LoVo (cell line): ENCODE measurements at regions not wholly inside any gene's neighbourhood (a gene's known extent, or its start where the extent isn't known, plus 50 kb on each side); places are given as distances from the start of the nearest gene placed in this dataset.
A peak's percentile ranks its signal among the peaks of the same experiment; 100 is the strongest.
"Not testable (repeated sequence)": the region's sequence is repeated elsewhere in the genome, so short reads cannot be mapped to it uniquely, and the experiment has no call there.

Source experiments
- DNase-seq: peaks from one replicate; pipeline ENCODE4 v3.0.0-alpha.2; 2016; ENCODE audit warnings: low spot score

DNA sequence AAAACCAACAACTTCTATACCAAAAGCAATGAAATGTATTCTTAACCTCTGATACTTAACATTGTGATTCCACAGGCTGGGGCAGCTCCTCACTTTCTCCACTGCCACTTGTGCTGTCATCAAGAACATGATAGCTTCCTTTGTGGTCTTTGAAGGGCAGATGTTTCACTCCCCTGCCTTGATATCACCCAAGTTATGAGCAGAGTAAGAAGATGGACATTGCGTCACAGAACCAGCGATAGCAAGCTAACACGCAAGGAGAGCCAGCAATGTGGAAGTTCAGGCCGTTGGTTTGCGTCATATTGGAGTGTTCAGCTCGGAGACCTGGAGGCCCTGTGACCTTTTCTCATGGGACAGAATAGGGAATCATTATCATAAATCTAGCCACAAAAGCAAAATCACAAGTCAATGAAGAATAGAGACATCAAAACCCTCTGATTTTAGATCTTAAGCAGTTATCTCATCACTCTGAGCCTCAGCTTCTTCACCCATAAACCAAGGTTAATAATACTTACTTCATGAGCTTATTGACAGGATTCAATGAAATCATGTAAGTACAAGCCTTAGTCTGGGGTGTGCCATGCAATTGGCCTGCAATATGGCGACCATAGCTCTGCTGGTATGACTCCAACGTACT lies 183.8 kb upstream of the THBS1 start:
- no peak for DNase-seq

DNA sequence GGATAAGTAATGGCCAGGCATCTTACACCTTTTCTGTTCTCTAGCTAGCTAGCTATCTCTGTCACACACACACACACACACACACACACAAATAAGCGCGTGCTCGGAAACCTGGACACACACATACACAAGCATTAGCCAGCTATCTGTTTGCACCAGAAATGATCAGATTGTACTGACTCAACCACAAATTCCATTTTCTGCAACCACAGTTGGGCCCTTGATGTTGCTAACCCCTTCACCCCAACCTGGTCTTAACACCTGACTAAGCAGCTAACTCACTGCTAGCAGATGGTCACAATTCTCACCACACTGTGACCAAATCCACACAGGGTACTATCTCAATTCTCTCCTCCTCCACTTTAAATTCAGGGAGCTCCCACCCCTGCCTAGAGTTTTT lies 183.0 kb upstream of the THBS1 start:
- no peak for DNase-seq

DNA sequence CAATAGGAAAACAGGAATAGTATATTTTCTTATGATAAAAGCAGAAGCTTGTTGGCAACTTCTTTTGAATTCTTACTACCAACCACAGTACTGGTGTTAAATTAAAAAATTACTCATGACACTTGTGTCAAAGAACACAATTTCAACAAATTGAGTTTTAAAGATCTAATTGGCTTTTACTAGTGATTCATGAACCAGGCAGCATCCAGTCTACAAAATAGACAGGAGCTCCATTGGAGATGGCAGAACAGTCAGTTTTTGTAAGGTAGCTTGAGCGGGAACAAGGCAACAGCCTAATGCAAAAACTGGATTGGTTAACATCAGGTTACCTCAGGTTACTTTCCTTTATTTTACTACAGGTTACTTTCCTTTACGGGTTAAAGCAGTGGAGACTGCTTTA lies 181.3 kb upstream of the THBS1 start:
- DNase-seq: no peak

DNA sequence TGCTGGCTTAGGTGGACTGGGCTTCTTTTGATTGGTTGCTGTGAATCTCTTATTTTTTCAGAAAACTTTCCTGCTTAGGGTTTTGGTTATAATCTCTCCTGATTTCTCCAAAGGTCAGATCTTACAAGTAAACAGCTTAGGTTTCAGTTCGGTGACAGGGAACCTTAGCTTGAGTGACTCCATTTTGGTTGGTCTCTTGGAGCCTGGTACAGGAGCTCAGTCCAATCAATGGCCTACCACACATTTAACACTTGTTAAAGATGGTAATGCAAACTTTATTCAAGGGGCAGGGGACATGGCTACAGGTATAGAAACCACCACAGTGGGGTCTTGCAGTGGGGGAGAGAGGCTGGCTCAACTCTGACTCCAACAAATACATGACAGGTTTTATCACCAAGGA lies 180.9 kb upstream of the THBS1 start:
- no peak for DNase-seq

- DNase-seq: no peak
These were observed 179.9 kb upstream of the THBS1 start for GRCh38 chr15:39400821-39401550.

DNA sequence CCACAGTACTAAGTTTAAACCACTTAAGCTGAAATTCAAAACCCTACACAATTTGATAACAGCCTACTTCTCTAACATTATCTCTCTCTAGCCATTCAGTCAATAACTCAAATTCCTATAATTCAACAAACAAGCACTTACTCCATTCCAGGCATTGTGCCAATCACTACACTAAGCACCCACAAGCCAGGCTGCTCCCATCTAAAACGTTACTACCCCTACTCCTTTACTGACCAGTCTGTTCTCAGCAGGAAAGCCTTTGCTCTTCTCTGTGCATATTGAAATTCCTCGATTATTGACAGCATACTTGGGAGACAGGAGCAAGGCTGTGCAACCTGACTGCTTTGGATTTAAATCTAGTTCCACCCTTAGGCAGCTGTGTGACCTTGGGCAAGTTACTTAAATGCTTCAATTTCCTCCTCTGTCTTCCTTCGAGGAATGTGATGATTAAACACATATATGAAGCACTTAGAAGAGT lies 177.2 kb upstream of the THBS1 start:
- DNase-seq: no peak

GRCh38 chr15:39404767-39405181 lies 176.1 kb upstream of the THBS1 start:
- DNase-seq: peak; percentile 30

DNA sequence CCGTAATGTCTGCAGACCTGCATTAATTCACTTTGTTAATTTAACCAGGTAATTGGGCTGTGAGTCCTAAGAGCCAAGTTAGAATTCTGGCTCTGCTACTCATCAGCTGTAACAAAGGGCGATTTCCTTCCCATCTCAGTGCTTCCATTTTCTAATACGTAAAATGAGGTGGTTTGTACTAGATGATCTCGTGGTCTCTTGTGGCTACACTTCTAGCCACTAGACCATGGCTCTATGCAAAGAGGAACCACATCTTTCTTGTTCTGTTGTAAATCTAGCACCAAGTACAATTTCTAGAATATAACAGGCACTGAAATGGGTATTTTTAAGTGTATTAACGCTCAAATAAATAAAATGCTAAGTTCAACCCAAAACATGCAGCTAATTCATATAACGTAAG lies 174.4 kb upstream of the THBS1 start:
- DNase-seq: no peak

- DNase-seq: no peak
These were observed 173.8 kb upstream of the THBS1 start for GRCh38 chr15:39407116-39407515.

GRCh38 chr15:39409876-39410530 lies 170.9 kb upstream of the THBS1 start:
- no peak for DNase-seq

DNA sequence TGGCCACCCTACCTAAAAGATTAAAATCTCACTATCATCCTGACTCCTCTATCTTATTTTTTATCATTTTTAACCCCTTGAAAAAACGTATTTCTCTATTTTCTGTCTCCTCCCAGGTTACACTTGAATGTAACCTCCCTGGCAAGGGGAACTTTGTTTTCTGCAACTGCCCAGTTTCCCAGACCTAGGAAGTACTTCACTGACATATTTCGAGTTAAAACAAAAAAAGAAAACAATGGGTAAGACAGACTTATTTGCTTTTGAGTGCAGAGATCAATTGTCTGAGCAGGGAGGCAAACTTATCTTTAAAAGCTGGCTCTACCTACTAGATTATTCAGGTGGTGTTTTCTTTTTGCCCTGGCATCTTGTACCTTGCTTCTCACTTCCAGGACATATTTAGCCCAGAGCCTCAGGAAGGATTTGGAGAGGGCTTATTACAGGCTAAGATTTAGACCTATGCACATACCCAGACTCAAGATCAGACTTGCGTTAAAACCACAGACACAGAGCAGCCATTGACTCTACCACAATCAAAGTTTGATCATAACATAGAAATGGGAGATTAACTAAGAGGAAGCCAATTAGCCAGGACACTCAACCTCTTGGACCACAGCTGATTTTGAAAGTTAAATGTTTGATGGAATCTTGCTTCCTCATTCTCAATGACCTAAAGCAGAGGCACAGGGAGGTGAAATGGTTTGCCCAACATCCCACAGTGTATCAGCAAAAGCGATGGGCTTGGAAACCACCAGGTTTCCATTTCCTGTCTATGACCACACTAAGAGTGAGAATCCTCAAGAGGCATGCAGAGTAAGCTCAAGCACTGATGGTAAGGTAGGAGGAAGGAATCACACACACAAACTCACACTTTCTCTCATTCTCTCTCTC lies 169.5 kb upstream of the THBS1 start:
- DNase-seq: no peak

DNA sequence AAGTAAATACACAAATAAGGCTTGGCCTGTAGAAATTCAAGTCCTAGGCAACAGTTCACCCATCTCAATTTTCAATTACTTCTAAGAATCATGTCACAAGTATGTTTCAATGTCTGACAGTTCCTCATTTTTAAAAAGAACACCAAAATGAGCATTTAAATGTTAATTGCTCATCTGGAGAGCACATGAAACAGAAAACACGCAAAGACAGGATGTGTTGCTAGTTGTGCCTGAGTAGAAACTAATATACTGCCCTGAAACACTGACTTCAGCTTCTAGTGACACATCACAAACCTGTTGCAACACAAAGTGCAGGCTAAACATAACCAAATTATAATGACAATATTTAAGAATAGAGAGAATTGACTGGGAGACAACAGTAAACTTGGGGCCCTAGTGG lies 167.3 kb upstream of the THBS1 start:
- DNase-seq: no peak

- DNase-seq: no peak
These were observed 166.7 kb upstream of the THBS1 start for GRCh38 chr15:39414201-39414600.

- DNase-seq: no peak
These were observed 165.2 kb upstream of the THBS1 start for GRCh38 chr15:39415634-39416033.

- DNase-seq: no peak
These were observed 164.6 kb upstream of the THBS1 start for GRCh38 chr15:39416258-39416657.

- no peak for DNase-seq
These were observed 163.3 kb upstream of the THBS1 start for GRCh38 chr15:39417366-39418134.

- DNase-seq: no peak
These were observed 161.2 kb upstream of the THBS1 start for GRCh38 chr15:39419651-39420050.

GRCh38 chr15:39420123-39420852 lies 160.6 kb upstream of the THBS1 start:
- not testable (repeated sequence) for DNase-seq

DNA sequence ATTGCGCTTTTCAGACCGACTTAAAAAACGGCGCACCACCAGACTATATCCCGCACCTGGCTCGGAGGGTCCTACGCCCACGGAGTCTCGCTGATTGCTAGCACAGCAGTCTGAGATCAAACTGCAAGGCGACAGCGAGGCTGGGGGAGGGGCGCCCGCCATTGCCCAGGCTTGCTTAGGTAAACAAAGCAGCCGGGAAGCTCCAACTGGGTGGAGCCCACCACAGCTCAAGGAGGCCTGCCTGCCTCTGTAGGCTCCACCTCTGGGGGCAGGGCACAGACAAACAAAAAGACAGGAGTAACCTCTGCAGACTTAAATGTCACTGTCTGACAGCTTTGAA lies 160.1 kb upstream of the THBS1 start:
- not testable (repeated sequence) for DNase-seq

- no peak for DNase-seq
These were observed 154.0 kb upstream of the THBS1 start for GRCh38 chr15:39426552-39427532.
